ENCODE measurements at regions not wholly inside any gene's neighbourhood (a gene's known extent, or its start where the extent isn't known, plus 50 kb on each side); places are given as distances from the start of the nearest gene placed in this dataset.

DNA sequence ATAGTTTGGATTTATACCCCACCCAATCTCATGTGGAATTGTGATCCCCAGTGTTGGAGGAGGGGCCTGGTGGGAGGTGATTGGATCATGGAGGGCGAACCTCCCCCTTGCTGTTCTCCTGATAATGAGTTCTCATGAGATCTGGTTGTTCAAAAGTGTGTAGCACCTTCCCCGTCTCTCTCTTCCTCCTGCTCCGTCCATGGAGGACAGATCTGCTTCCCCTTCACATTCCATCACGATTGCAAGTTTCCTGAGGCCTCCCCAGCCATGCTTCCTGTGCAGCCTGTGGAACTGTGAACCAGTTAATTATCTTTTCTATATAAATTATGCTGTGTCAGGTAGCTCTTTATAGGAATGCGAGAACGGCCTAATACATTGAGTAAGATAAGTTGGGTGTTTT lies 518.8 kb upstream of the LCORL start:
- DNase-seq (ENCODE audit: low spot score in 2 of 2): no peak
- Histone ChIP-seq H3K36me3 (replicated peaks) (no peaks in the 10 kb centered on the region), H3K27me3 (ENCODE audit: low read depth) (no peaks in the 10 kb centered on the region), H3K4me1 (no peaks in the 10 kb centered on the region), H3K9me3 (no peaks in the 10 kb centered on the region), H3K4me3 (no peak overlapping the region)
- in situ Hi-C loops (cut with MboI; ENCODE audit: low sequenced_read_pairs): no loop called here

DNA sequence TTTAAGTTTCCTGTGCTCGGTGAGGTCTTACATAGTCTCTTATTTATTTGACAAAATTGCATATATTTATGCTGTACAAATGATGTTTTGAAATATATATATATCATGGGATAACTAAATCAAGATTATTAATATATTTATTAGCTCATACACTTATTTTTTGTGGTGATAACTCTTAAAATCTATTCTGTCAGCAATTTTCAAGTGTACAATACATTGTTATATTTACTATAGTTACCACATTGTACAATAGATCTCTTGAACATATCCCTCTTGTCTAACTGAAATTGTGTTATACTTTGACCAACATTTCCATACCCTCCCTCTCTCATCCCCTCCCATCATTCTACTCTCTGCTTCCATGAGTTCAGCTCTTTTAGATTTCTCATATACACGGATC lies 516.6 kb upstream of the LCORL start:
- DNase-seq (ENCODE audit: low spot score in 2 of 2): no peak
- H3K9me3 ChIP-seq: no peaks in the 10 kb centered on the region
- no peaks in the 10 kb centered on the region for H3K36me3 ChIP-seq (replicated peaks)
- in situ Hi-C loops (cut with MboI; ENCODE audit: low sequenced_read_pairs): no loop called here
- H3K27me3 ChIP-seq (ENCODE audit: low read depth): no peaks in the 10 kb centered on the region
- no peaks in the 10 kb centered on the region for H3K4me1 ChIP-seq
- no peak overlapping the region for H3K4me3 ChIP-seq

DNA sequence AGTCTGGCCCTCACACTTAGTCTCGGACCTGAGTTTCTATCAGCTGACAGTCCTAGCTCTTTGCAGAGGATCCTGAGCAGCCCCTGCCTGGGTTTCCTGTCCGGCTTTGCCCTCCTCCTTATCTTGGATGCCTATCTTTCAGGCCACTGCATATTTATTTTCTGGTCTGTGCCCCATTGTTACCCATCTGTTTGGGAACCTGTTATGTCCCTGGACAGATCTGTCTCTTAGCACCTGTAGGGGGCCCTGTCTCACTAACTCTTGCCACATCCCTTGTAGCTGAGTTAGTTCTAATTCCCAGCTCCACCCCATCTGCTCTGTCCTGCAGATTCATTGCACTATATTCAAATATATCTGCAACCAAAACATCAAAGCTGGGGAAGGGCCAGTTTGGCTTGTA lies 514.9 kb upstream of the LCORL start:
- Histone ChIP-seq H3K9me3 (no peaks in the 10 kb centered on the region), H3K36me3 (replicated peaks) (no peaks in the 10 kb centered on the region), H3K27me3 (ENCODE audit: low read depth) (no peaks in the 10 kb centered on the region), H3K4me3 (no peak overlapping the region), H3K4me1 (no peaks in the 10 kb centered on the region)
- DNase-seq (ENCODE audit: low spot score in 2 of 2): no peak
- in situ Hi-C loops (cut with MboI; ENCODE audit: low sequenced_read_pairs): no loop called here

DNA sequence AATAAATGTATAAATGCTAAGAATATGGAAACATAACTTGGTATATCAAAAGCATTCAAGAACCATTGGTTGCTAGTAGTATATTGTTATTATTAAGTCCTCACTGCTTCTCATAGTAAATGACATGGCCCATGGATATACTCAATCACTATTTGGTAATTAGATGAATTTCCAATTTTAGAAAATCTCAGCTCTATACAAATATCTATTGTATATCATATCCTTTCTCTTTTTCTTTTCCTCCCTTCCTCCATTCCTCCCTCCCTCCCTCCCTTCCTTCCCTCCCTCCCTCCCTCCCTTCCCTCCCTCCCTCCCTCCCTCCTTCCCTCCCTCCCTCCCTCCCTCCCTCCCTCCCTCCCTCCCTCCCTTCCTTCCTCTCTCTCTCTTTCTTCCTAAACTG lies 514.4 kb upstream of the LCORL start:
- H3K4me1 ChIP-seq: no peaks in the 10 kb centered on the region
- H3K36me3 ChIP-seq (replicated peaks): no peaks in the 10 kb centered on the region
- H3K9me3 ChIP-seq: no peaks in the 10 kb centered on the region
- in situ Hi-C loops (cut with MboI; ENCODE audit: low sequenced_read_pairs): no loop called here
- DNase-seq (ENCODE audit: low spot score in 2 of 2): no peak
- H3K27me3 ChIP-seq (ENCODE audit: low read depth): no peaks in the 10 kb centered on the region
- no peak overlapping the region for H3K4me3 ChIP-seq

DNA sequence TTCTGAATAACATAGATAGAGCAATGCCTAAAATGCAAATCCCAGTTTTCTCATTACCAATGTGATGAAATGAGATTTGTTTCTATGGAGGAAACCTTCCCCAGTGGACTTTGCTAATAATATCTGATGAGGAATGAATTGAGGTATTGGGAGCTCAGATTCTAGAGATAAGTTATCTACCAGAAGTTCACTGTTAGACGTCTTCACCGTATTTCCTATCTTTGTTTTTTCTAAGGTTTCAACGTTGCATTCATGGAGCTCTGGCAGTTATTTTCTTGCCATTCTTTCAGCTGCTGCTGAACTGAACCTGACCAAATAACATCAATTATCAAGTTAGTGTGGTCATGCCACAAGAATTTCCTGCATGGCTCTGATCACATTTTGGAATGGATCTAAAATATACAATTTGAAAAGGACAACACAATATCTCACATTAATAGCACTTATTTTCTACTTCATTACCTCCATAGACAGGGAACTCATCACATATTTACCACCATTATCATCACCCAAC lies 511.8 kb upstream of the LCORL start:
- in situ Hi-C loops (cut with MboI; ENCODE audit: low sequenced_read_pairs): no loop called here

DNA sequence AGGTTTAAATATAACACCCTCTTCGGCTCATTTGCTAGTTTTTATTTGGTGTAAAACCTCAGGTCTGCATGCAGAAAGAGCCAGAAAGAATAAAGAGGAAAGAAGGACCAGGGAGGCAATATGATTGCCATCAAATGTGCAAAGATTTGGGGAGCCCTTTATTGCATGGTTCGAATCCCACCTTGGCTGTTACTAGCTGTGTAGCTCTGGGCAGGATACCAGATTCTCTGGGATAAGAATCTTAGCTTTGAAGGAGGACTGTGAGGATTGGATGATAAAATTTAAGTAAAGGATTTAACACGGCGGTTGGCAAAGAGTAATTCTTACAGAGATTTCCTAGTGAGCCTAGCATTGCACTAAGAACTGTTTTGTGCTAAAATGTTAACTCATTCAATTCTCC lies 510.2 kb upstream of the LCORL start:
- Histone ChIP-seq H3K4me3 (no peak overlapping the region), H3K27me3 (ENCODE audit: low read depth) (no peaks in the 10 kb centered on the region), H3K4me1 (no peaks in the 10 kb centered on the region), H3K36me3 (replicated peaks) (no peaks in the 10 kb centered on the region), H3K9me3 (no peaks in the 10 kb centered on the region)
- DNase-seq (ENCODE audit: low spot score in 2 of 2): no peak
- in situ Hi-C loops (cut with MboI; ENCODE audit: low sequenced_read_pairs): no loop called here

More for the DNA sequence above, 511.8 kb upstream of the LCORL start:
- Histone ChIP-seq H3K4me3 (no peak overlapping the region), H3K27me3 (ENCODE audit: low read depth) (no peaks in the 10 kb centered on the region), H3K36me3 (replicated peaks) (no peaks in the 10 kb centered on the region), H3K4me1 (no peaks in the 10 kb centered on the region), H3K9me3 (no peaks in the 10 kb centered on the region)
- no peak for DNase-seq (ENCODE audit: low spot score in 2 of 2)

DNA sequence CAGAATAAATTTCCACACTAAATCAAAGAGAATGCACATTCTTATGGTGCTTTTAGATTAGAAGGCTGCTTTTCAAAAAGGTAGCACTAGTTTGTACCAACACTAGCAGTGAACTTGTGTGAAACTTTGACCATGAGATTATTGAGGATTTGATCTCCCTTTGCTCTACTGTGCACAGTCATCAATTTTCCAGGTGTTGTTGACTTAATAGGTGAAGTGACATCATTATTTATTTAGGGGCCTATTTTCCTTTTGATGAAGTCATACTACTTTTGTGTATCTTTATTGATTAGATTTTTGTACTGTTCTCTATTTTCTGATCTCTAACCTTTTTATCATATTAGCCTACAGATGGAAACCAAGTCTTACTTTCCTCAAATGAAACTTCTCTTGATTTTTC lies 507.9 kb upstream of the LCORL start:
- no peaks in the 10 kb centered on the region for H3K36me3 ChIP-seq (replicated peaks)
- in situ Hi-C loops (cut with MboI; ENCODE audit: low sequenced_read_pairs): no loop called here
- no peaks in the 10 kb centered on the region for H3K9me3 ChIP-seq
- no peaks in the 10 kb centered on the region for H3K27me3 ChIP-seq (ENCODE audit: low read depth)
- H3K4me1 ChIP-seq: no peaks in the 10 kb centered on the region
- no peak for DNase-seq (ENCODE audit: low spot score in 2 of 2)
- H3K4me3 ChIP-seq: no peak overlapping the region

DNA sequence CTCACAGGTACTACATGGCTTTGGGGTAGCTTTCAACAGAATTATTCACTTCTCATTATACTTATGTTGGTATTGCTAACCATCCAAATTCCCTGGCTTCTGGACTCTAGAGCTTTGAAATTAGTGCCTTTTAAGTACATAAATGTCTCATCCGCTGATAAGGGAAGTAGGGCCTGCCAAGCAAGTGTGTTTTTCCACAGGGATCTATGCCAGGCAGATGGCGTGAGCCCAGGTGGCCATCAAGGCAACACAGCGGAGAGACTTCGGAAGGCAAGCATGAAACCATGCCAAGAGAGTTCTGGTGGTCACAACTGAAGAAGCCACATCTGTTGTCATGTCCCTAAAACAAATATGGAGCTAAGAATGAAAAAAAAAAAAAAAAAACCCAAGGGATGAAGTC lies 503.1 kb upstream of the LCORL start:
- in situ Hi-C loops (cut with MboI; ENCODE audit: low sequenced_read_pairs): no loop called here

DNA sequence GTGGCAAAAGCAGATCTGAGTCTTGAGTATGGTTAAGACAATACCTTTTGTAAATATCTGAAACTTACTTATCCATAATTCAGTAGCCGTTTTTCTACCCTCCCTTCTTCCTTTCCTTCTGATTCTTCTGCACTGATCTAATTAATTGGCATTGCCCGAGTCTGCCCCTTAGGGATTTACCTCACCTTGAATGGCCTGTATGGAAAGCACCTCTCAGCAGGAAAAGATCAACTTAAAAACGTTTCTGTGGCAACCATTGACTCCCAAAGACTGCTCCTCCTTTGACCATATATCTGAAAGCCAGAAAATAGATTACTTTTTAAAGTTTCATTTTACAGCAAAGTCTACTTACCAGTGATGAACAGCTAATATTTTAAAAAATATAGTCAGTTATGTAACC lies 496.5 kb upstream of the LCORL start:
- no peaks in the 10 kb centered on the region for H3K4me1 ChIP-seq
- H3K9me3 ChIP-seq: no peaks in the 10 kb centered on the region
- in situ Hi-C loops (cut with MboI; ENCODE audit: low sequenced_read_pairs): no loop called here
- H3K27me3 ChIP-seq (ENCODE audit: low read depth): no peaks in the 10 kb centered on the region
- no peaks in the 10 kb centered on the region for H3K36me3 ChIP-seq (replicated peaks)
- no peak overlapping the region for H3K4me3 ChIP-seq
- no peak for DNase-seq (ENCODE audit: low spot score in 2 of 2)

More for the DNA sequence above, 503.1 kb upstream of the LCORL start:
- Histone ChIP-seq H3K4me1 (no peaks in the 10 kb centered on the region), H3K4me3 (no peak overlapping the region), H3K9me3 (no peaks in the 10 kb centered on the region), H3K27me3 (ENCODE audit: low read depth) (no peaks in the 10 kb centered on the region), H3K36me3 (replicated peaks) (no peaks in the 10 kb centered on the region)
- no peak for DNase-seq (ENCODE audit: low spot score in 2 of 2)

DNA sequence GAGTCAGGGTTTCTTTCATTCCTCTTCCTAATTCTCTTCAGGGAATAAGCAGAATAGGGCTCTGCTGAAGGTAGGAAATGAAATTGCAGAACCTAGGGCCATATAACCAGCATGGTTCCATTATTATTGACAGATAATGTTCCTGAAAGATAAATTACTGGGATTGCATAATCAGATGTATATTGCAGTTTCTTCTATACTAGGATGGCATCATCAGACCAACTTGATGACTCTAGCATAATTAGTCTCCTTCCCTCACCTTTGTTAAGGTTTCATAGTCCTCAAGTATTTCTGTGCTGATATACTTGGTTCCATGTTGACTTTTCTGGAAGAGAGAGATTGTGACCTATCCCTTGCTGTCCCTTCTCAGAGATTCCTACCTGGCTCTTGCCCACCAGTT lies 492.3 kb upstream of the LCORL start:
- no peaks in the 10 kb centered on the region for H3K9me3 ChIP-seq
- in situ Hi-C loops (cut with MboI; ENCODE audit: low sequenced_read_pairs): no loop called here
- no peaks in the 10 kb centered on the region for H3K36me3 ChIP-seq (replicated peaks)
- H3K4me3 ChIP-seq: no peak overlapping the region
- DNase-seq (ENCODE audit: low spot score in 2 of 2): no peak
- no peaks in the 10 kb centered on the region for H3K27me3 ChIP-seq (ENCODE audit: low read depth)
- H3K4me1 ChIP-seq: no peaks in the 10 kb centered on the region

DNA sequence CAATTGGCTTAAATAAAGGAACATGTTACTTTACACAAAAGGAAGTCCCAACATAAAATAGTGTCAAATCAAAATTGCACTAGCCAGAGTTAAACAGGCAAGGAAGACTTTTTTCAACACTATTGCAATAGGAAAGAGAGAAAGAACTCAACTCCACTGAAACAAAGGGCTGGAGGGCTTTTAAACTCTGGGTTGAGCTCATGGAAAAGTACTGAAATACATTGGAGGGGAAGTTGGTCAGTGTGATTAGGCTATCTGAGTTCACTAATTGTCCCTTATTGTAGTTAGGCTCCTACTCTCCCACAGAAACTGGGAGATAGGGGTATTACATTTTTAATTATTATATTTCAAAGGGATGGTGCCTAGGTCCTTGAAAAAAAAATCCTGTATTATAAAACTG lies 491.2 kb upstream of the LCORL start:
- Histone ChIP-seq H3K4me1 (no peaks in the 10 kb centered on the region), H3K27me3 (ENCODE audit: low read depth) (no peaks in the 10 kb centered on the region), H3K9me3 (no peaks in the 10 kb centered on the region), H3K36me3 (replicated peaks) (no peaks in the 10 kb centered on the region), H3K4me3 (no peak overlapping the region)
- in situ Hi-C loops (cut with MboI; ENCODE audit: low sequenced_read_pairs): no loop called here
- DNase-seq (ENCODE audit: low spot score in 2 of 2): no peak

DNA sequence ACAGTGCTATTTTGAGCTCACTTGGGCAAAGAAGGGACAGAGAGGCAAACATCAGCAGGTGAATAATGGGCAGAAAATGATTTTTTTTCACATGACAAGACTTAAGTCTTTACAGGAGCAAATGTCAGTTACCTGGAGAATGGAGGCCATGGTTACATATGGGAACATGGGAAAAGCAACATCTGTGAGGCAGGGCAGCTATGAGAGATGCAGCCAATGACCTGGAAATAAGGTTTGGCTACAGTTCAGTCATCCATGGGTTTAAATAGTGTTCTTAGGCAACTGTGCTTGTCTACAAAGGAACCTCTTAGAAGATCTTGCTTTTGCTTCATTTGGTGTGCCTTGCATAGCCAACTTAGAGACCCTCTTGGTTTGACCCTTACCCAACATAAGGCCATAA lies 490.2 kb upstream of the LCORL start:
- in situ Hi-C loops (cut with MboI; ENCODE audit: low sequenced_read_pairs): no loop called here
- H3K27me3 ChIP-seq (ENCODE audit: low read depth): no peaks in the 10 kb centered on the region
- H3K4me3 ChIP-seq: no peak overlapping the region
- DNase-seq (ENCODE audit: low spot score in 2 of 2): no peak
- H3K9me3 ChIP-seq: no peaks in the 10 kb centered on the region
- H3K36me3 ChIP-seq (replicated peaks): no peaks in the 10 kb centered on the region
- no peaks in the 10 kb centered on the region for H3K4me1 ChIP-seq

DNA sequence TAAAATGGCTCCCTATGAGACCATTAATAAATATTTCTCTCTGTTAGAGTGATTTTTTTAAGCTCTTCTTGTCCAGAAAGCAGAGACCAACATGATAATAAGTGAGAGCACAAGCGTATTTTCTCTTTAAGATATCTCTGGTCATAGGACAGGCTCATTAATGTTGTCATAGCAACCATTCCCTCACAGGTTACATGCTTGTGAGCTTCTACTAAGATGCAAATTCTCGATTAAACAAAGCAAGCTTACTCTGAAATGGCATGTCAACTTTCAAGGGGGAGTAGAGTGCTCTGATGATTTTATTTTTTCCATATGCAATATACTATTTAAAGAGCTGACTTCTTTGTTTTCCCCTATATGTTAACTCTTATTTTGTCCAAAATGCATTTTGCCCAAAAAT lies 487.2 kb upstream of the LCORL start:
- Histone ChIP-seq H3K9me3 (no peaks in the 10 kb centered on the region), H3K36me3 (replicated peaks) (no peaks in the 10 kb centered on the region), H3K4me3 (no peak overlapping the region), H3K4me1 (no peaks in the 10 kb centered on the region), H3K27me3 (ENCODE audit: low read depth) (no peaks in the 10 kb centered on the region)
- no peak for DNase-seq (ENCODE audit: low spot score in 2 of 2)
- in situ Hi-C loops (cut with MboI; ENCODE audit: low sequenced_read_pairs): no loop called here

DNA sequence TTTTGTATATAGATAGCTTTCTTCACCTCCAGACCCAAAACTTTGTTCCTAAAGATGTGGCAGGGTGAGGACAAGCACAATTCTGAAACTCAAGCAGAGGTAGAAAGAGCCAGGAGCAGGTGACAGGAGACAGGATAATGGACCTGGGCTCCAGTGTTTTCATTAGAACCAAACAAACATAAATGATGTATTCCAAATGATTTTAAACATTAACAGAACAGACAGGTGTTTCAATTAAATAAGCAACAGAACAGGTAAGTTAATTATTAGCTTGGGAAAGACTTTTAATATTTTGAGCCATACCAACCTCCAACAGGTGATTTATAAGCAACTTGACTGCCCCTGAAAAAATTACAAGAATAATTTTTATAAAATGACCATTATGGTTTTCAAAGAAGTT lies 459.4 kb upstream of the LCORL start:
- in situ Hi-C loops (cut with MboI; ENCODE audit: low sequenced_read_pairs): no loop called here
- Histone ChIP-seq H3K9me3 (0 out of 2 replicates have a peak, but pooled peaks cover 2% of the 10 kb centered on the region), H3K27me3 (ENCODE audit: low read depth) (no peaks in the 10 kb centered on the region), H3K4me1 (no peaks in the 10 kb centered on the region), H3K36me3 (replicated peaks) (no peaks in the 10 kb centered on the region), H3K4me3 (no peak overlapping the region)
- DNase-seq (ENCODE audit: low spot score in 2 of 2): no peak

DNA sequence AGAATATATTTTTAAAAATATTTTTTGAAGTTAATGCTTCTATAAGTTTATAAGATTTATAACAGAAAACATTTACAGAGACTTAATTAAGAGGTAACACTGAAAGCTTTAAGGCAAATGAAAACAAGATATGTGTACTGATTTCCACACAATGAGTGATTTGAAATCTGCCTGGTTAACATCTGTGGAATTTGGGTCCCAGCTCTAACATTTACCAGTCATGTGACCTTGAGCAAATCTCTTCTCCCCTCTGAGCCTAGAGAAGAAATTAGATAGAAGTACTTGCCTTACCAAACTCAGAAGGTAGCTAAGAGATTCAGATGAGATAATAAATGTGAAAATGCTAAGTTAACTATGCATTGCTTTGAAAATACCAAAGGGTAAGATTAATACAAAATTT lies 458.8 kb upstream of the LCORL start:
- in situ Hi-C loops (cut with MboI; ENCODE audit: low sequenced_read_pairs): no loop called here
- DNase-seq (ENCODE audit: low spot score in 2 of 2): no peak
- Histone ChIP-seq H3K4me1 (no peaks in the 10 kb centered on the region), H3K36me3 (replicated peaks) (no peaks in the 10 kb centered on the region), H3K27me3 (ENCODE audit: low read depth) (no peaks in the 10 kb centered on the region), H3K4me3 (no peak overlapping the region), H3K9me3 (0 out of 2 replicates have a peak, but pooled peaks cover 1% of the 10 kb centered on the region)
